GM19023 (cell line): ENCODE measurements at regions not wholly inside any gene's neighbourhood (a gene's known extent, or its start where the extent isn't known, plus 50 kb on each side); places are given as distances from the start of the nearest gene placed in this dataset.

Source experiments
- ATAC-seq: cut with Tn5 transposase; IDR thresholded peaks from one replicate; pipeline ENCODE4 v1.9.1; 2021; ENCODE audit warnings: mild to moderate bottlenecking, moderate library complexity; ENCODE audit not compliant: unreplicated experiment

- ATAC-seq = peak; percentile 13
Measured at GRCh38 chr15:89400116-89400781, 65.6 kb upstream of the POLG start.

GRCh38 chr15:89399238-89400115 is 64.9 kb upstream of the POLG start:
- ATAC-seq = peak; percentile 67

- no peak for ATAC-seq
Measured at GRCh38 chr15:89398896-89399237, 64.2 kb upstream of the POLG start.

- ATAC-seq = no peak
Measured at GRCh38 chr15:89397653-89398023, 63.0 kb upstream of the POLG start.

- ATAC-seq = no peak
Measured at GRCh38 chr15:89396723-89397652, 62.4 kb upstream of the POLG start.

- ATAC-seq = no peak
Measured at GRCh38 chr15:89395996-89396395, 61.4 kb upstream of the POLG start.

GRCh38 chr15:89395461-89395871 is 60.8 kb upstream of the POLG start:
- no peak for ATAC-seq

GRCh38 chr15:89395031-89395430 is 60.4 kb upstream of the POLG start:
- ATAC-seq = no peak

- ATAC-seq = no peak
Measured at GRCh38 chr15:89393056-89393455, 58.4 kb upstream of the POLG start.

GRCh38 chr15:89391685-89392257 is 57.1 kb upstream of the POLG start:
- ATAC-seq = no peak

- ATAC-seq = no peak
Measured at GRCh38 chr15:89389841-89390603, 55.4 kb upstream of the POLG start.

GRCh38 chr15:89387140-89387903 is 52.7 kb upstream of the POLG start:
- no peak for ATAC-seq

- no peak for ATAC-seq
Measured at GRCh38 chr15:89385596-89386331, 51.1 kb upstream of the POLG start.
